Suppressor macrophage (primary cell): ENCODE measurements at regions not wholly inside any gene's neighbourhood (a gene's known extent, or its start where the extent isn't known, plus 50 kb on each side); places are given as distances from the start of the nearest gene placed in this dataset.
A peak's percentile ranks its signal among the peaks of the same experiment; 100 is the strongest.
"Not testable (repeated sequence)": the region's sequence is repeated elsewhere in the genome, so short reads cannot be mapped to it uniquely, and the experiment has no call there.

Source experiments
- DNase-seq, 4 experiments: peaks; one replicate each; pipeline ENCODE4 v3.0.0-alpha.2; 2020 to 2022

DNA sequence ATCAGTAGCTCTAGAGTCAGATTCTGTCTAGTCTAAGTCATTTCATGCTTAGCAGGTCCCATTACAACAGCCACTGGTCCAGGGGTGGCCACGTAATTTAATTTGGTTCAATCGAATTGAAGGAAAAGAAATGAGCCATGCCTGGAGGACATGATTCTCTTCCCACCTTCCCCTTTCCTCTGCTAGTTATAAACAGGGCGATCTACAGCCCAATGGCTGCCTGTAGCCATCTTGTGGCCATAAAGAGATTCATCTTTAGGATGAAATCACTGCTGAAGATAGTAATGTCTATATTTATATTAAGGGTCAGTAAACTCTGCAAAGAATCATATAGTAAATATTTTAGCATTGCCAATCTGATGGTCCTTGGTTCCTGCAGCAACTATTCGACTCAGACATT is 107.4 kb downstream of the SPDYE17 start:
- peak in 1 of 4 experiments; percentile 12 for DNase-seq

DNA sequence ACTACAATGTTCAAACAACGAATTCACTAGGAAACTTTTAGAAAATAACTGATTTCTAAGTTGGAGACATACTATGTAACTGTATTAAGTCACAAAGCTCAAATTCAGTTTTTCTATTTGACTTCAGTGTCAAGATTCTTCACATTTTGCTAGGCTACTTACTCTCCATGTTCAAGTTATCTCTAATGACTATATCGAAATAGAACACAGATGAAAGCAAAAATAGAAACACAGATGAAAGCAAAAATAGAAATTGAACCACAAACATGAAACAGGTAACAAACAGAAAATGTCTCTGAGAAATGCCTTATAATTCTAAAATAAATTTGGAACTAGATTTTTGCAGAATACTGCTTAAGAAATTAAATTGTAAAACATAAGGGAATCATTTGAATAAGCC is 113.5 kb downstream of the SPDYE17 start:
- DNase-seq: not testable (repeated sequence)

DNA sequence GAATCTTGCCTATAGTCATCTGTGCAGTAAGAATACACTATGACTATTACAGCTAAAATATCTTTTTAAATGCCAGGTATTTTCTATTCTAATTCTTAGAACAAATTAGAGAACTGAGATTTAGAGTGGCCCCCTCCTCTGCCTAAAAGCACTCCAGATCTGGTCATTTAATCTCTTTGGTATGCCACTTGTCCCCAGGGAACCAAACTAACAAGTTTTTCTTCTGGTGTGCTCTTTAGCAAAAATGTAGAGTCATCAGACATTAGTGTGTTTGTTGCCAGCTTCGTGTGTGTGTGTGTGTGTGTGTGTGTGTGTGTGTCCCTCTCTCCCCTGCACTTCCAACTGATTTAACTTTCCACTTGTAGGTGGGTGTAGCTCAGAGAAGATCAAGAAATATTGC is 117.8 kb downstream of the SPDYE17 start:
- not testable (repeated sequence) for DNase-seq

DNA sequence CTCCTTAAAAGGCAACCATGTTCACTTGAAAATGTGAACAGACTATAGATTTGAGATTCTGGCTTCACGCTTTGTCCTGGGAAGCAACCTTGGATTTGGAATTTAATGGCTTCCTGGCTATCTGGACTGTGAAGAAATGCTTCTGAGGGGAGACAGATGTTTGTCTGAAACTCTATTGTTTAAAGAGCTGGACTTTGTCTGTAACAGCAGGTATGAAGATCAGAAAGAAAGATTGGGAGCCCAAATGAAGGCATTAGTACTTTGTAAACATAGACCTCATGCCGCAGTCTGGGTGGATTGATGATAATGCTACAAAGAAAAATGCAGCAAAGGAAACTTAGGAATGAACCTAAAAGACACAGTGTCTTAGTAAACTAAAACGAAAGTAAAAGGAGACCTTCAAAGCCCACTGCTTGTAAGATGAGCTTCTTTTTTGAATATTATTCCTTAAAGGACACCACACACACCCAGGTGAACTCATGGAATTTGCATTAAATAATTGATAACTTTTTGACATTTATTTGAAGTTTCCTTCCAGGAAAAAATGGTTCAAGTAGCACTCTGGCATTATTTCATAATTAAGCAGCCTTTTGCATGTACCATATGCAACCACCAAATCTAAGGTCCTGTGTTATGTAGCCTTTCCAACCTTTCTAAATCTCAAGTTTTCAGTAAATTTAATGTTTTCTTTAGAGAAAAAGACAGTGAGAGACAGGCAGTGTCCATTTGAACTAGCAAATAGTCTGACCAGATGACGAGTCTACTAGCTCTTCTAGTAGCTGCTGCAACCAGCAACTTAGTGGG is 119.9 kb downstream of the SPDYE17 start:
- DNase-seq: not testable (repeated sequence)

DNA sequence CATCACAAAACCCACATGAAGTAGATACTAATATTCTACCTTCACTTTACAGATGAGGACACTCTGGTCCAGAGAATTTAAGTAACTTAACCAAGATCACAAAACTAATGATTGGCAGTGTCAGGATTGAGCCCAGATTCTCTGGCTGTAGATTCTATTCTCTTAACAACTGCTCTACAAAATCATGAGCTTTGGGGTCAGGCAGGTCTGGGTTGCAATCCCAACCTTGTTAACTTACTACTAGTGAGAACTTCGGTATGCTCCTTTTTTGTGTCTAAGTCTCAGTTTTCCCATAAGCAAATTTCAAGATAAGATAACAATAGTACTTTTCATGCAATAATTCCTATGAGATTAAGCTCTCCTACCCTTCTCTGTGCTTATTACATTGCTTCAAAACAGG is 127.5 kb downstream of the SPDYE17 start:
- DNase-seq: not testable (repeated sequence)

DNA sequence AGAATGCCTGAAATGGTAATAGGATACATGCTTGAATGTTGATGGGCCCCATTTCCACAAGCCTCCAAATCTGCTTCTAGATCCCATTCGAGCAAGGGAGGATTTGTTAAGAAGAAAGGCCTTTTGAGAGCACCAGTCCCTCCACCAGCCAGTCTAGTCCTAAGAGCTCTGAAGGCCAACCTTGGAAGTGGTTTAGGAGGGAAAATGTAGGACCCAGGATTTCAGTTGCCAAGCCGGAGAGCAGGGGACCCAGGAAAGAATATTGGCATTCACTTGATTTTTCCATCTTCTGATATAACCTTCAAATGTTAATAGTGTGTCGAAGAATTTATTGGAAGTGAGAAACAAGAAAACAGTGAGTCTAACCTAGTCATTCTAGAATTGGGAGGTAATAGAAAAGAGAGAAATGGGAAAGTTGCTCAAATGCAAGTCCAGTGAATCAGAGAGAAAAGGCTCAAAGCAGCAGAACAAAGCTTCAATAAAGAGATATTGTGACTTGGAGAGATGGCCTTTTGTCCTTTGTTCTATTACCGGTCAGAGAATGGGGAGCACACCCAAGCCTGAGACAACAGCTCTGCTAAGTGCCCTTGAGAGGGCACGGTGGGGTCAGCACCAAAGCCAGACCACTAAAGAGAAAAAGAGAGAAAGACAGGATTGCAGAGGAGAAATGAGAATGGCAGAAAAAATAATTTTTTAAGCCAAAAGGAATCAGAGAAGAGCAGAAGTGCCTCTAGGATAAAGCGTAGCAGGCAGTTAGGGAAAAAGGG is 130.0 kb downstream of the SPDYE17 start:
- not testable (repeated sequence) for DNase-seq

DNA sequence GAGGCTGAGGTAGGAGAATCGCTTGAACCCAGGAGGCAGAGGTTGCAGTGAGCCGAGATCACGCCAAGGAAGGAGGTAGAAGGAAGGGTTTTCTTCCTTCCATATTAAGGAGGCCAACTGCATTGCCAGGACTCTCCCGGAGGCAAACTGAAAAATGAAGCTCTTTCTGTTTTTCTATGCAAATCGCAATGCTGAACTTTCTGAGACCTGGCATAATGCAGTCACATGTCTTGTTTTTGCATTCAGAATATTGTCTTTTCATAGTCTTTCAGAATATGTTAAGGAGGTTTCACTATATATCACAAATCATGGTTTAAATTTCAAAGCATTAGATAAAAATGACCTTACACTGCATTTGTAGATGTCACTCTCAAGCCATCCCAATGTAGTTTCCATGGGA is 133.4 kb downstream of the SPDYE17 start:
- DNase-seq: not testable (repeated sequence)

DNA sequence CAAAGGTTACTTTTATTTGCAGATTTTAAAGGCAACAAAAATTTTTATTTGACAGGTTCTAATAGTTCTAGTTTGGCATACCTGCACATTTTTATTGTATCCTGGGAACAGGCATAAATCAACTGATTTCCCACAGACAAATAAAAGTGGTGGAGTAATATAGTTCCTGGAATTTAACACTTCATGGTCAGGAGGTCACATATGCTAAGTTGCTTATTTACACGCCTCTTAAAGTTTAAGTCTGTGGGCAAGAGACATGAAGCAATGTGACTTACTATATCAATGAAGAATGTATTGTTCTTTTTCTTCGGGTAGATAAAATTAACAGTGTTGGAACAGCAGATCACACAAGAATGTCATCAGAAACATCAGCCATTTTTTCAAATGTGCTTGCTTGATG is 135.2 kb downstream of the SPDYE17 start:
- DNase-seq: not testable (repeated sequence)

DNA sequence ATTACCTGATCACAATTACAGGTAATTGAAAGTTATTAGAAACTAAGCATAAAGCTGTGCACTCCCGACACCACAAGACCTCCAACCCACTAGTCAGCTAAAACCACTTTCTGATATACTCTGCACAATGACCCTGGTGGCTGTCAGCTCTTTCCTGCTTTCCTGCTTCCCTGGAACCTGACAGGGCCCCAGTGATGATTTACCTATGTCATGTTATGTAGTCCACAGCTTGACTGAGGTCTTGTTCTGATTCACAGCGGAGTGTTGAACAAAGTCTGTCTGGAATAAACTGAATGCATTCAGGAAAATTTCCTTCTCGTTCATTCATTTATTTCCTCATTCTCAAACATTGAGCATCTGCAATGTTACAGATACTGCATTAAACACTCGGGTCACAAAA is 136.5 kb downstream of the SPDYE17 start:
- DNase-seq: not testable (repeated sequence)

DNA sequence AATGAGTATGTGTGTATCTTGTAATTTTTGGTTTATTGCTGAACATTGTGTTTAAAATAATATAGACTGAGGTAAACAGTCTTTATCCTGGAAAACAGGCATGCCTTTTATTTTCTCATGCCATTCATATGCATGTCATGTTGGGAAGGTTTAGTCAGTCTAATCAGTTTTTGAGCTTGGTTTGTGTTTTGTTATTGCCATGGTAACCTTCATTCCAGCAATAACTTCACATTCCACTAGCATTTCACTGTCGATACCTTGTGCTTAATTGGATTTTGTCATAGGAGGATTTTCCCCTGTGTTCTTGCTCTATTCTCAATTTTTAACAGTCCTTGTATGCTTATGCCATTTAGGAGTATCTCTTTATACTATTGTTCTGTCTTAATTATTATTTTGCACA is 140.4 kb downstream of the SPDYE17 start:
- not testable (repeated sequence) for DNase-seq

DNA sequence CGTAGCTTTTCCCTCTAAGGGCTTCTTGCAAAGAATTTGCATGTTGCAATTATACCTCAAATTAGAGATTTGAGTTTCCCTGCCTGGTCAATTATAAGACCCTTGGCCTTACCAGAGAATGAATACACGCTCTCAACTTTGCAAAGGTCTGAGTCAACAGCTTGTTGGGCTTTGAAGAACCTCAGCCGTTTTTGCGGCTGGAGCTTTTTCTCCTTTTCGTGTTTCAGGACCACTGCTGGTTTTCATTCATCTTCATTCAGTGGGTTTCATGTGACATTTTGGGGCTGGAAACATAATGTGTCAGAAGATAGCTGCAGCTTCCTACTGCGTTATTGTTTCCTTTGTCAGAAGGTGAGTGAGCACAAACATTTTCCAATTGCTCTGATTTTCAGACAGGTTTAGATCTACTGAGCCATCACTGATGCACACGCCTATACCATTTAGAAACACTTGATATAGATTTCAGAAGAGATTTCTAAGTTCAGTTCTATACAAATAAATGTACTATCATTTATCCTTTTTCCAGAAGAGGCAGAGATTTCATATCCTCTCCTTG is 152.3 kb downstream of the SPDYE17 start:
- not testable (repeated sequence) for DNase-seq

DNA sequence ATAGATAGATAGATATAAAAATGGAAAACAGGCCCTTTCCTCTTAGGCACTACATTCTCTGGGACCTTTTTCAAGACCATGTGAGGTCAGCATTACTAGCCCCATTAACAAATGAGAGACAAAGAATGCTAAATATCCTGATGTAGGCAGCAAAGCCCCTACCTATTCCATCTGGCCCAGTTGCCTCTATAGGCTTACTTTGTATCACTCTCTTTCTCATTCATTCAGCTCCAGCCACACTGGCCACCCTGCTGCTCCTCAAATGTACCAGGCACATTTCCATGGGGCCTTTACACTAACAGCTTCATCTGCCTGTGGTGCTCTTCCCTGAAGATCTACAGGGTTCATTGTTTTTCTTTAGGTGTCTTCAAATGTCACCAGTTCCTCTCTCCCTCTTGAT is 156.4 kb downstream of the SPDYE17 start:
- DNase-seq: not testable (repeated sequence)

DNA sequence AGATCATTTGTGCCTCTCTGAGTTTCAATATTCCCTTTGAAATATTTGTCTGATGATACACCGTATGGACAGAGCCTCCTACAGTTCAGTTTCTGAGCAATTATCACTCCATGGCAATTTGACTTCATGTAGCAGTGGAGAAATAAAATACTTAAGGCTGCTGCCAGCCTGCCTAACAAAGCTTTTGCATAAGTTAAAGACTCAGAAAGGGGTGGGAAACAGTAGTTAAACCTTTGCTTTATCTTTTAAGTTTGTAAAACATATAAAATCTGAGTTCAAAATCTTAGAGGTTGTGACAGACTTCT is 161.7 kb downstream of the SPDYE17 start:
- DNase-seq: not testable (repeated sequence)

DNA sequence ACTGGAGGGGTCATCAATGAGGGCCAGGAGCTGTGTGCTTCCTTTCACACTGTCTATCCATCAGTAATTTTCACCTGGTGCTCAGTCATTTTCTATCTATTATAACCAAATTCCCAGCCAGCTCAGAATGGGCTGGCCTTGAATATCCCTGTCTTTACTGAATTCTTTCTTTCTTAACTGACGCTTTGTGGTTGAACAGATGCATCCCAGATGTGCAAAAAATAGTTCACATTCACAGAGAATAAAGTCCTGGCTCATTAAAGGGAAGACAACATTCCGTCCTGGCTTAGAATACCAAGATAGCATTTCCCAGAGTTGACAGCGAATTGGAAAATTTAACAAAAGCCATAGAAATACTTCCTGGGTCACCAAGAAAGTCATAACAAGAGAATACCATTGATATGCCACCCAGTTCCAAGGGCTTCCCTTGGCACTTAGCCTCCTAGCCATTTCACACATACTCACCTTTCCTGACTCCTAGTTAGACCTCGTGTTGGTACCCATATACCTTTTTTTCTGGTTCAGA is 164.7 kb downstream of the SPDYE17 start:
- not testable (repeated sequence) for DNase-seq

DNA sequence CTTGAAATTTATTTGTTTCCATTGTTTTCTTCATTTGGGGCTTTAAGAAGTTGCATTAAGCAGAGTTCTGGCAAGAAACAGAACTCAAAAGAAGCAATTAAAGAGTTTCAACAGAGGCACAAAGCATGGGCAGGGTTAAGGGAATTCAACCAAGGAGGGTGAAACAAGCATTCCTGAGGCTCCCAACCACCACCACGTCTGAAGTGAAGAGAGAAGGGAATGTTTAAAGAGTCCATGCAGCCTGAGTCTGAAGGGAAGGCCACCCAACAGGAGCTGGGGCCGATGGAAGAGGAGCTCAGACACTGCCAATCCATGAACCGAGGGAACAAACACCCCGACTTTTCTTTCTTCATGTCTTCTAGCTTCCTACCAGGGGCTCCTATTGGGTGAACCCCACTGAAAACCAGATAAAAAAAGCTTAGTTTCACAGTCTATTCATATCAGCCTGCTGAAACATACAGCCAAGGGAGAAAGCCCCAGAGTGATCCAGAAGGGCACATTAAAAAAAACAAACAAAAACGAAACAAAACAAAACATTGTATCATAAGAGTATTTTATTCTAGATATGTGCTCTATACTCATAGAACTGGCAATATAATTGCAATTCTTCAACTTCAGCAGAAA is 168.9 kb downstream of the SPDYE17 start:
- DNase-seq: not testable (repeated sequence)

DNA sequence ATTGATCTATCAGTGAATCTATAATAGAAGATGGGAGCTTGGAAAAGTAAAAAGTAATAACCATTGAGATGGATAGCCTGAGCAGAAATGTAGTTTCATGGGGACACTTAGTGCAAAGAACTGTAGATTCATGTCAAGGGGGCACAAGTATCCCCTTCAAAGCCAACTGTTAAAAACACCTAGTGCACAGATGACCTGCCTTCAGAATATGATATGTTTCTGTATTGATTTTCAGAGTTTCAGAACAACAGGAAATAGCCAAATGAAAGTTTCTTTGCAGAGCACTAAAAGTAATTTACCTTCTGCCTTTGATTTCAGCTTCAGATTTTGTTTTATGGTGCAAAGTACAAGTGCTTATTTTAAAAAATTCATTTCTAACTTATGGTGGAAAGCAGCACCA is 169.9 kb downstream of the SPDYE17 start:
- DNase-seq: not testable (repeated sequence)

DNA sequence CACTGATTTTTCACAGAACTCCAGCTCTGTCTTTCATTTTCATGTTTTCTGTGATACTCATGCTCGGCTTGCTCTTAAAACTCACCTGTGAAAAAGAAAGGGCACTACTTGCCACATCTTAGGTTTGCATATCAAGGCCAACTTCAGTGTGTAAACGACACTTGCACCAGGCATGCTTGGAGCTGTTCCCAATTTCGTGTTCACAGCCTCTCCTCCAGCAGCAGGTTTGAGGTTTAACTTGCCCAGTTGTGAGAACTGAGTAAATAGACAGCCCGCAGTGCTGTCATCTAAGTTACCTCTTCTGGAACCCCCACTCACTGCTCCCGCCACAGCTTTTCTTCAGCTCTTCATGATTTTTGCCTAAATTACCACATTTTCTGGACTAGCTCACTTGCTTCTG is 172.2 kb downstream of the SPDYE17 start:
- not testable (repeated sequence) for DNase-seq

DNA sequence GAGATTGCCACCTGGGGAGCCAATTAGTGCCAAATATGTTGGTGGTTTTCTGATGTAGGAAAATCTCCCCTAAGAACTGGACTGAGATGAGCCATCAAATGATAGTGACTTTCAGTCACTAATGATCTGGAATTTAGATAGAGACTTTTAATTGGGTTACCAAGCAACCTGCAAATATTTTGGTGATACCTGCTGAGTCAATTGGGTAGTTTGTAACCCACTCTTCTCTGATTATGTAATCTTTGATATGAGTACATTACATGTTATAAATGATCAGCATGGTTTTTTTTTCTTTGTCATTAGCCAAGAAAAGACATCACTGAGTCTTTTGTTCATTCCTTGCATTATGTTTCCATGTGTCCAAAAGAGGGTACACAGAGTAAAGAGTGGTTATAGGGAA is 177.5 kb downstream of the SPDYE17 start:
- not testable (repeated sequence) for DNase-seq

DNA sequence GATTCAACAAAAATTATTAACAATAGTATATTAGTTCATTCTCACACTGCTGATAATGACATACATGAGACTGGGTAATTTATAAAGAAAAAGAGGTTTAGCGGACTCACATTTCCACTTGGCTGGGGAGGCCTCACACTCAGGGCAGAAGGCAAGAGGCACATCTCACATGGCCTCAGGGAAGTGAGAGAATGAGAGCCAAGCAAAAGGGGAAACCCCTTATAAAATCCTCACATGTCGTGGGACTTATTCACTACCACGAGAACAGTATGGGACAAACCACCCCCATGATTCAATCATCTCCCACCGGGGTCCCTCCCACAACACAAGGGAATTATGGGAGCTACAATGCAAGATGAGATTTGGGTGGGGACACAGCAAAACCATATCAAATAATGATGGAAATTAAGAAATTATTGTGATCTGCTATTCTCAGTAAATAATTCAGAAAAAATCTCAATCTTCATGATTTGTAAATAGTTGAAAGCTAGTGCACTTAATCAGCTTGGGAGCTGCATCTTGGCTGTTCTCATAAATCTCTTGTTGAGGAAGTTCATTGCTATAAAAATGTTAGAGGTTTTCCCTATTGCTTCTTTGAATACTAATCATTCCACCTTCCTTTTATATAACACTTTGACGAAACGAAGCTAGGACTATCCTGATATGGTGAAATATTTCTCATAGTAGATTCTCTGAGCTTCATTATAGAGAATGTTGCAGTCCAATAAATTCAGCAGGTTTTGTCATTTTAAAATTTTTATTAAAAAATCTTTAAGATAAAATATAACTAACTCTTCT is 179.2 kb downstream of the SPDYE17 start:
- DNase-seq: peak in 2 of 4 experiments; percentile 2 to 5

DNA sequence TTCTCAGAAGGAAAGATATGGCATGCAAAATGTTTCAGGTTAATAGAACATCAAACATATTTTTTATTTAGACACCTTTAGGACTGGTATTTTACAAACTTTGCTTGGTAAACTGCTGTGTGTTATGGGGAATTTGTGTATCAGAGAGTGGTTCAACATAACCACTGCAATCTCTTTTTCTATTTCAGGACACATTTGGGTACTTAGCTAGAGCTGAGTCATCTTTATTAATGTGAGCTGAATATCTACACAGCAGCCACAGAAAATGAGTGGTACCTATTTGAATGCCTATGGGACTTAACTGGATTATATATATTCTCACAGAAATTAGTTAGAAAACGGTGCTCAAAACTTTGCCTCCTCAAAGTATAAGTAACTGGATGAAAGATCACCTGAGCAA is 179.8 kb downstream of the SPDYE17 start:
- DNase-seq: not testable (repeated sequence)

DNA sequence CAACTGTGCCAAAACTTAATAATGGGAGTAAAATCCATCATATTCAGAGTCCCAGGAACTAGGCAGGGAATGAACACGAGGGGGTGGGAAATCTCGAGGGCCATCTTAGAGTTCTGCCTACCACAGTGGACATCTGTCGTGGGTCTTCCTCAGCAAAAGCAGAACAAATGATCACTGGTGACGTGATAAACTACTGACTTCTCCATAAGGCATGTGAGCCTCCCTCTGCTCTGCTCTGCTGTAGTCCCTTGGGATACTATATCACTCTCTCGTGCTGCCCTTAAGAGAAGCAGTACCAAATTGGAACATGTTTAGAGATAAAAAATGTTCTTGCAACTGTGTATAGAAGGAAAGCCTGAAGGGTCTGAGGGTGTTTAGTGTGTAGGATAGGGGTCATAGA is 180.5 kb downstream of the SPDYE17 start:
- peak in 1 of 4 experiments; percentile 1 for DNase-seq
